ENCODE measurements at regions not wholly inside any gene's neighbourhood (a gene's known extent, or its start where the extent isn't known, plus 50 kb on each side); places are given as distances from the start of the nearest gene placed in this dataset.

GRCh38 chr3:124230998-124231397 lies 239.1 kb upstream of the ROPN1 start:
- H3K4me3 ChIP-seq (ENCODE audit: control insufficient read depth, low read depth, low read length): no peak overlapping the region
- no peak for TF ChIP-seq CTCF (IDR thresholded peaks at IDR 0.05; ENCODE audit: control insufficient read depth, insufficient read depth, low read depth, low read length, missing control alignments)
- no peak for DNase-seq (ENCODE audit: low read depth)

- DNase-seq (ENCODE audit: low read depth): no peak
- no peak overlapping the region for H3K4me3 ChIP-seq (ENCODE audit: control insufficient read depth, low read depth, low read length)
- TF ChIP-seq CTCF (IDR thresholded peaks at IDR 0.05; ENCODE audit: control insufficient read depth, insufficient read depth, low read depth, low read length, missing control alignments): no peak
These were observed 242.9 kb upstream of the ROPN1 start for GRCh38 chr3:124234852-124235252.

- no peak overlapping the region for H3K4me3 ChIP-seq (ENCODE audit: control insufficient read depth, low read depth, low read length)
- no peak for TF ChIP-seq CTCF (IDR thresholded peaks at IDR 0.05; ENCODE audit: control insufficient read depth, insufficient read depth, low read depth, low read length, missing control alignments)
- DNase-seq (ENCODE audit: low read depth): no peak
These were observed 243.5 kb upstream of the ROPN1 start for GRCh38 chr3:124235446-124235845.

GRCh38 chr3:124243177-124243859 lies 251.4 kb upstream of the ROPN1 start:
- no peak for DNase-seq (ENCODE audit: low read depth)
- no peak for TF ChIP-seq CTCF (IDR thresholded peaks at IDR 0.05; ENCODE audit: control insufficient read depth, insufficient read depth, low read depth, low read length, missing control alignments)
- no peak overlapping the region for H3K4me3 ChIP-seq (ENCODE audit: control insufficient read depth, low read depth, low read length)

- no peak for DNase-seq (ENCODE audit: low read depth)
- H3K4me3 ChIP-seq (ENCODE audit: control insufficient read depth, low read depth, low read length): no peak overlapping the region
- TF ChIP-seq CTCF (IDR thresholded peaks at IDR 0.05; ENCODE audit: control insufficient read depth, insufficient read depth, low read depth, low read length, missing control alignments): no peak
These were observed 254.5 kb upstream of the ROPN1 start for GRCh38 chr3:124246376-124246775.

GRCh38 chr3:124246949-124247348 lies 255.0 kb upstream of the ROPN1 start:
- no peak overlapping the region for H3K4me3 ChIP-seq (ENCODE audit: control insufficient read depth, low read depth, low read length)
- no peak for DNase-seq (ENCODE audit: low read depth)
- TF ChIP-seq CTCF (IDR thresholded peaks at IDR 0.05; ENCODE audit: control insufficient read depth, insufficient read depth, low read depth, low read length, missing control alignments): peak; percentile 52
